Mucosa of descending colon (tissue), 3 donors: ENCODE measurements at regions not wholly inside any gene's neighbourhood (a gene's known extent, or its start where the extent isn't known, plus 50 kb on each side); places are given as distances from the start of the nearest gene placed in this dataset.
A peak's percentile ranks its signal among the peaks of the same experiment; 100 is the strongest.

ENCODE experiments used
- ATAC-seq: fragments of 200-7000 bp; cut with Tn5 transposase; one replicate; pipeline ENCODE4 v1.9.1; 2020; ENCODE audit warnings: mild to moderate bottlenecking, moderate library complexity
- DNase-seq, 3 donors: peaks; one replicate each; pipeline ENCODE4 v3.0.0-alpha.2; 2020
- H3K36me3 ChIP-seq: fragments of 200-600 bp; one replicate; pipeline ENCODE4 v1.8.0; 2021; ENCODE audit warnings: low read depth, mild to moderate bottlenecking
- H3K4me1 ChIP-seq: fragments of 200-600 bp; one replicate; pipeline ENCODE4 v1.8.0; 2021; ENCODE audit warnings: low read depth, mild to moderate bottlenecking
- H3K4me3 ChIP-seq: fragments of 200-600 bp; one replicate; pipeline ENCODE4 v1.8.0; 2021; ENCODE audit warnings: mild to moderate bottlenecking
- H3K9me3 ChIP-seq: fragments of 200-600 bp; one replicate; pipeline ENCODE4 v1.8.0; 2021; ENCODE audit warnings: mild to moderate bottlenecking
- intact Hi-C, 2 donors: fragments of 100-400 bp; cut with DNase I in 1 of 2; cut with micrococcal nuclease in 1 of 2; formaldehyde crosslinking; loops; one replicate each; pipeline versions ENCODE4 v1.11.0 to v1.11.1; 2022; cut with DNase I, micrococcal nuclease
- TF ChIP-seq, protein P1 (sequence below): fragments of 200-600 bp; IDR thresholded peaks from one replicate; pipeline ENCODE4 v1.8.0; 2022; ENCODE audit warnings: antibody characterized with exemption, mild to moderate bottlenecking
- donor health status: DM: no; HTN: no; CAD: no; lungs with moderate emphysema.
- donor health status: DM: no; HTN: no; CAD: no.
- donor health status: DM: no; HTN: yes; CAD: no.

DNA sequence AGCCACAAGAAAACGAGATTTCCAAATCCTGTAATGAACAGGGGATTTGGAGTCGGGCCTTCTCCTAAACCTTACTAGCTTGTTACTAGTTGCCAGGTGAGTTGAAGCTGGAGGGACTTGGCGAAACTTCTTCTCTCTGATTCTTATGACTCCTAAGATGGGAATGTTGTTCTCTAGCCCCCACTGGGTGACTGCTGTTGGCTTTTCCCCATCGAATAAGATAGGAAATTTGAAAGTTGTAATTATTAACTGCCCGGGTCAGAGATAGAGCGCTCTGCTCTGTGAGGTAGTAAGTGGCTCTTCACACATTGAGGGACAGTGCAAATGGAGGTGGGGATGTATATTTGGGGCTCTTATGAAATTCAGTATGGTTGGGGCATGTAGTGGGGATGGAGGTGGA lies 111.2 kb upstream of the MBNL2 start:
- no peak for DNase-seq
- Histone ChIP-seq H3K9me3 (no peaks in the 10 kb centered on the region), H3K4me1 (peaks cover 13% of the 10 kb centered on the region), H3K36me3 (no peaks in the 10 kb centered on the region), H3K4me3 (no peak overlapping the region)
- intact Hi-C loops: loop anchor here (2.0 to 5.0 kb wide), 4 partner anchors 106 to 246 kb away; partner anchors contain the start of gene MBNL2 (in 1 of the 2)
- TF ChIP-seq, protein P1, sequence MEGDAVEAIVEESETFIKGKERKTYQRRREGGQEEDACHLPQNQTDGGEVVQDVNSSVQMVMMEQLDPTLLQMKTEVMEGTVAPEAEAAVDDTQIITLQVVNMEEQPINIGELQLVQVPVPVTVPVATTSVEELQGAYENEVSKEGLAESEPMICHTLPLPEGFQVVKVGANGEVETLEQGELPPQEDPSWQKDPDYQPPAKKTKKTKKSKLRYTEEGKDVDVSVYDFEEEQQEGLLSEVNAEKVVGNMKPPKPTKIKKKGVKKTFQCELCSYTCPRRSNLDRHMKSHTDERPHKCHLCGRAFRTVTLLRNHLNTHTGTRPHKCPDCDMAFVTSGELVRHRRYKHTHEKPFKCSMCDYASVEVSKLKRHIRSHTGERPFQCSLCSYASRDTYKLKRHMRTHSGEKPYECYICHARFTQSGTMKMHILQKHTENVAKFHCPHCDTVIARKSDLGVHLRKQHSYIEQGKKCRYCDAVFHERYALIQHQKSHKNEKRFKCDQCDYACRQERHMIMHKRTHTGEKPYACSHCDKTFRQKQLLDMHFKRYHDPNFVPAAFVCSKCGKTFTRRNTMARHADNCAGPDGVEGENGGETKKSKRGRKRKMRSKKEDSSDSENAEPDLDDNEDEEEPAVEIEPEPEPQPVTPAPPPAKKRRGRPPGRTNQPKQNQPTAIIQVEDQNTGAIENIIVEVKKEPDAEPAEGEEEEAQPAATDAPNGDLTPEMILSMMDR: no peak
- no peak for ATAC-seq

DNA sequence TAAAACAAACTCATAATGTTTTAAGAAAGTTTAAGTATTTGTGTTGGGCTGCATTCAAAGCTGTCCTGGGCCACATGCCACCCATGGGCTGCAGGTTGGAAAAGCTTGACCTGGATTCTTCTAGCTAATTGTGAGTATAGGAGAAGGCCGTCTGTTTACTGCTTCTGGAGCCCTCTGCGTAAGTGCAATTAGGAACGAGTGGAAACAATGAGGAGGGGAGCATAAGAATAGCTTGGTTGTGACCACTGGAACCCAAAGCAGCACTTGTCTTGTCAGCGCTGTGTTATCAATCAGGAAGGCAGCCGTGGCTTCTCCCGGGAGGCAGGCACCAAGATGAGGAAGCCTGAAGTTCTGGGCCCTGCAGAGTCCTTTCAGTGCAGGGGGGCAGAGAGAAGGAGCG lies 110.4 kb upstream of the MBNL2 start:
- ATAC-seq: no peak
- no peaks in the 10 kb centered on the region for H3K36me3 ChIP-seq
- H3K9me3 ChIP-seq: no peaks in the 10 kb centered on the region
- no peak overlapping the region for H3K4me3 ChIP-seq
- TF ChIP-seq, protein P1: no peak
- peaks cover 13% of the 10 kb centered on the region for H3K4me1 ChIP-seq
- intact Hi-C loops: loop anchor here (2.0 to 5.0 kb wide), 4 partner anchors 105 to 246 kb away; partner anchors contain the start of gene MBNL2 (in 1 of the 2)
- no peak for DNase-seq

DNA sequence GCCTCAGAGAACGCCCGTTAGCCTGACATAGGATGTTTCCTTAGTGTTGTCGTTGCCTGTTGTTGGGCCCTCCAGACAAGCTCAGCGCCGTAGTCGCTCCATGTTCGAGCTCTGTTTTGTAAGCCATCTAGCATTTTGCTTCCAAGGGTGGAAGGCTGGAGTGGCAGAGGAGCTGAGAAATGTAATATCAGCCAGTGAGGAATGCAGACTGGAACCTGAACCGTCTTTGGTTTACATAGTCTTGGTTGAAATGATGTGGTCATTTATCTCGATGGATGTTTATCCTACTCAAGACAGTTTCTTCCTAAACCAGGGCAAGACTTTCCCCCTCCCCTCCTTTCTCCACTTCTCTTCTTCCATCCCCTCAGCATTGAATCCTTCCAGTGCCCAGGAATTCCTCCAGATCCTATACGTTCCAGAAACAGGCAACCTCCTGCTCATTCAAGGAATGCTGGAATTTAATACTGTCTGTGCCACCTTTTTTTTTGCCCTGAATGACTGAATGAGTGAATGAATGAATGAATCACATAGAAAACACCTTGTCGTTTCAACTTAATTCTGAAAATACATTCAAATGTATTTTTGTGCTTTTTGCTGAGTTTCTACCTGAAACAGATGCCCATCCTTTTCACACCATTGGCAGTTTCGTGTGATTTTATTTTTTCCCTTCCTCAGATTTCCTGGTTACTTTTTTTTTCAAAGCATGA lies 109.5 kb upstream of the MBNL2 start:
- H3K4me1 ChIP-seq: peaks cover 13% of the 10 kb centered on the region
- H3K36me3 ChIP-seq: no peaks in the 10 kb centered on the region
- H3K4me3 ChIP-seq: no peak overlapping the region
- no peak for ATAC-seq
- H3K9me3 ChIP-seq: no peaks in the 10 kb centered on the region
- DNase-seq: no peak
- TF ChIP-seq, protein P1: no peak
- intact Hi-C loops: loop anchor here (5.0 kb wide), 3 partner anchors 110 to 245 kb away; partner anchors contain the start of gene MBNL2 (in 1 of the 2)

DNA sequence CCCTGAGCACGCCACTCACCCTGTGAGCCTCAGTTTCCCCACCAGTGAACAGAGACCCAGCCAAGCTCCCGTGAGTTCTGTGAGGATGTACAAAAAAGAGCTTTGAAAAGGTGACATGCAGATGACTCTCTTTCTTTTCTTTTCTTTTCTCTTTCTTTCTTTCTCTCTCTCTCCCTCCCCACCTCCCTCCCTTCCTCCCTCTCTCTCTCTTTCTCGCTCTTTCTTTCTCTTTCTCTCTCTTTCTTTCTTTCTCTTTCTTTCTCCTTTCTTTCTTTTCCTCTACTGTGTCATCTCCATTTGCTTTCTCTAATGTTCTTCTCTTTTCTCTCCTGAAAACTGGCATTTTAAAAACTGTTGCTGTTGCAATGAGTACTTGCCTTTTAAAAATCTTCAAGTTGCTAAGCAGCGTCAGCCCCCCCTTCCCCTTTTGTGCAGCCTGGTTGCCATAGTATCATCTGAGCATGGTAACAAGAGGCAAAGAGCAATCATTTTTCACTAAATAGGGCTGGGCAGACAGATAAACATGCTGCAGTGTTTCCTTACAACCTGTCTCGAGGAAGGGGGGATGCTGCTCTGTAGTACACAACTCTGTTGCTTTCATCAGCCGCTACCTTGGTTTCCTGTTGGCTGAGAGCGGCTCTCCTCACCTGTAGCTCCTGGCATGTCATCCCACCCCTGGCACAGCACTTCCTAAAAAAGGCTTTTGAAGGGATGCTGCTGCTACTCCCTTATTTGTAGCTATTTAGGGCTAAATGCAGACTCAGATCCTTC lies 108.7 kb upstream of the MBNL2 start:
- Histone ChIP-seq H3K4me1 (peaks cover 13% of the 10 kb centered on the region), H3K36me3 (no peaks in the 10 kb centered on the region)
- intact Hi-C loops: loop anchor here (5.0 kb wide), 3 partner anchors 109 to 244 kb away; partner anchors contain the start of gene MBNL2 (in 1 of the 2)

DNA sequence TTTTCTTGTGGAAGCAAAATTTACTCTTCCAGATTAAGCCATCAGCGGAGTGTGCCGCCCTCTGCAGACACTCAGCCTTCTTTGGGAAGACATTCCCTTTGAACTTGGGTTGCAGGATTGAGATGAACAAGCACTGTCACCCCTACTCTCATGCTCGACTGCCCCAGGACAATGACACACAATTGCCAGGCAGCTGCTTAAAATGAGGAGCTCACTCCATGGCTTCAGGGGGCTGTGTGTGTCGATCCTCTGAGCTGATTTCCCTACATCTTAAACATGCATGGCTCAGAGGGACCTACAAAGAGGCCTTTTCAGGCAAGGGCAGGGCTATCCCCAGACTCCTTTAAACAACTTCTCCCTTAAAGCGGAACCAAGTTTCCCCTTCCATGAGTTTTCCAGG lies 107.5 kb upstream of the MBNL2 start:
- Histone ChIP-seq H3K9me3 (no peaks in the 10 kb centered on the region), H3K4me3 (no peak overlapping the region), H3K36me3 (no peaks in the 10 kb centered on the region), H3K4me1 (peaks cover 11% of the 10 kb centered on the region)
- TF ChIP-seq, protein P1: no peak
- DNase-seq (no peak), ATAC-seq (no peak)
- intact Hi-C loops: loop anchor here (5.0 kb wide), 3 partner anchors 108 to 243 kb away; partner anchors contain the start of gene MBNL2 (in 1 of the 2)

More for the DNA sequence above, 108.7 kb upstream of the MBNL2 start:
- no peak for DNase-seq
- H3K9me3 ChIP-seq: no peaks in the 10 kb centered on the region
- TF ChIP-seq, protein P1: no peak
- H3K4me3 ChIP-seq: no peak overlapping the region
- ATAC-seq: peak; percentile 28
